K562 (cell line): ENCODE measurements at regions not wholly inside any gene's neighbourhood (a gene's known extent, or its start where the extent isn't known, plus 50 kb on each side); places are given as distances from the start of the nearest gene placed in this dataset.

Experiments used
- ATAC-seq: fragments of 200-7000 bp; cut with Tn5 transposase; 3 replicates; pipeline ENCODE4 v1.9.1; 2020; ENCODE audit warnings: moderate library complexity
- BruUV-seq: library from RNA; stranded (reverse); fragments of 400-500 nt; replicated peaks from 2 replicates; lab custom pipeline; 2021; lab: Mats Ljungman, UMichigan
- CTCF ChIA-PET: fragments of 300-600 bp; formaldehyde crosslinking; extraction: SDS; loops from one replicate; lab custom pipeline; 2021; ENCODE audit warnings: low intra/inter-chr PET ratio; lab: Yijun Ruan, JAX
- POLR2A ChIA-PET: fragments of 300-600, 350-650 bp; sonication (Branson Sonifier 250); formaldehyde crosslinking; extraction: SDS; loops from one replicate; lab custom pipeline; 2021; ENCODE audit warnings: antibody characterized with exemption, inconsistent platforms; lab: Yijun Ruan, JAX
- DNase-seq, 4 experiments: peaks; one replicate each; pipeline versions ENCODE4 v3.0.0 to v3.0.0-alpha.2; 2011 to 2018; ENCODE audit warnings: low spot score in 3 of 4, mixed read lengths in 3 of 4; ENCODE audit errors: extremely low read depth in 1 of 4
- FAIRE-seq: peaks from 2 replicates; lab custom pipeline; 2011; peaks lifted over from hg19 to GRCh38; lab: Jason Lieb, UNC
- H2AFZ ChIP-seq: 2 replicates; pipeline ENCODE4 v1.6.0; 2011; ENCODE audit warnings: low read depth, low read length, control low read depth, inconsistent platforms
- H3K27ac ChIP-seq: fragments of 200-600 bp; 3 replicates; pipeline ENCODE4 v1.8.0; 2011; ENCODE audit warnings: low read depth, mild to moderate bottlenecking, control low read depth, inconsistent platforms, low read length, moderate library complexity, mixed read lengths; ENCODE audit errors: extremely low read depth
- H3K27me3 ChIP-seq, 2 experiments: fragments of 300-600 bp in 1 of 2; 2 replicates in 1 of 2; 3 replicates in 1 of 2; pipeline versions ENCODE4 v1.6.0 to v1.8.0; 2011; ENCODE audit warnings: inconsistent platforms in 2 of 2, low read length in 2 of 2, mild to moderate bottlenecking in 1 of 2, mixed read lengths in 1 of 2, moderate library complexity in 1 of 2; ENCODE audit not compliant: control insufficient read depth in 2 of 2, insufficient read depth in 2 of 2
- H3K36me3 ChIP-seq: fragments of 300-600 bp; 3 replicates; pipeline ENCODE4 v1.8.0; 2011; ENCODE audit warnings: mild to moderate bottlenecking, low read length, inconsistent platforms; ENCODE audit not compliant: control insufficient read depth, insufficient read depth
- H3K4me1 ChIP-seq, 2 experiments: fragments of 200-600 bp in 1 of 2; replicated peaks in 1 of 2; 2 replicates in 1 of 2; 3 replicates in 1 of 2; pipeline versions ENCODE4 v1.5.1 to v1.8.0; 2011; ENCODE audit warnings: inconsistent platforms in 2 of 2, low read length in 2 of 2, mild to moderate bottlenecking in 1 of 2, mixed read lengths in 1 of 2, moderate library complexity in 1 of 2; ENCODE audit not compliant: control insufficient read depth in 2 of 2, insufficient read depth in 2 of 2
- H3K4me2 ChIP-seq: 2 replicates; pipeline ENCODE4 v1.6.1; 2011; ENCODE audit warnings: low read length, control low read depth, inconsistent platforms, mixed read lengths; ENCODE audit not compliant: insufficient read depth
- H3K4me3 ChIP-seq: fragments of 200-600 bp; sonication (generic), shearing (Covaris generic); 2 replicates; pipeline ENCODE4 v1.5.1; 2016; ENCODE audit warnings: control low read depth, inconsistent platforms
- H3K79me2 ChIP-seq: fragments of 200-600 bp; 3 replicates; pipeline ENCODE4 v1.8.0; 2011; ENCODE audit warnings: low read length, inconsistent platforms; ENCODE audit not compliant: control insufficient read depth, insufficient read depth
- H3K9ac ChIP-seq, 2 experiments: 2 replicates each; pipeline versions ENCODE4 v1.6.0 to v1.6.1; 2011; ENCODE audit warnings: low read depth in 2 of 2, low read length in 2 of 2, control low read depth in 1 of 2, inconsistent platforms in 1 of 2, mild to moderate bottlenecking in 1 of 2, mixed read lengths in 1 of 2; ENCODE audit not compliant: insufficient read depth in 1 of 2
- H3K9me1 ChIP-seq: one replicate; pipeline ENCODE4 v1.6.0; 2011; ENCODE audit warnings: inconsistent platforms, mild to moderate bottlenecking, low read length, moderate library complexity; ENCODE audit not compliant: control insufficient read depth, insufficient read depth
- H3K9me3 ChIP-seq: replicated peaks from 2 replicates; pipeline ENCODE4 v1.5.1; 2011; ENCODE audit warnings: low read depth, low read length, inconsistent platforms; ENCODE audit not compliant: control insufficient read depth, insufficient read depth
- H4K20me1 ChIP-seq: replicated peaks from 2 replicates; pipeline ENCODE4 v1.6.1; 2011; ENCODE audit warnings: low read length, inconsistent platforms, mixed read lengths; ENCODE audit not compliant: control insufficient read depth, insufficient read depth
- ARNT ChIP-seq, 2 experiments: fragments of 450-650 bp; IDR thresholded peaks; 2 replicates each; pipeline ENCODE4 v1.6.1; 2016; ENCODE audit warnings: mild to moderate bottlenecking in 1 of 2
- BDP1 ChIP-seq: IDR thresholded peaks from 3 replicates; pipeline ENCODE4 v1.6.1; 2011; ENCODE audit not compliant: insufficient read length, insufficient read depth
- CAMTA2 ChIP-seq: fragments of 250-450 bp; sonication (Bioruptor Pico); conservative IDR thresholded peaks from 2 replicates; pipeline ENCODE4 v1.5.1; 2022
- EGR1 ChIP-seq: fragments of 450-650 bp; conservative IDR thresholded peaks from 2 replicates; pipeline ENCODE4 v1.6.1; 2017; ENCODE audit warnings: mild to moderate bottlenecking
- FOXP1 ChIP-seq: sonication (generic); formaldehyde crosslinking; IDR thresholded peaks from 2 replicates; pipeline ENCODE4 v1.8.0; 2022; ENCODE audit warnings: mild to moderate bottlenecking, missing genetic modification reagents
- HDAC2 ChIP-seq: fragments of 450-650 bp; IDR thresholded peaks from 2 replicates; pipeline ENCODE4 v1.6.1; 2016; ENCODE audit warnings: mild to moderate bottlenecking
- MEF2D ChIP-seq: conservative IDR thresholded peaks from 2 replicates; pipeline ENCODE4 v1.6.1; 2016; ENCODE audit warnings: low read depth, missing genetic modification characterization, missing compliant biosample characterization
- MTF1 ChIP-seq: fragments of 250-450 bp; sonication (Bioruptor Pico); IDR thresholded peaks from 2 replicates; pipeline ENCODE4 v1.9.0; 2021; ENCODE audit warnings: moderate library complexity, mild to moderate bottlenecking, inconsistent platforms, borderline replicate concordance
- NCOA6 ChIP-seq: fragments of 450-650 bp; IDR thresholded peaks from 2 replicates; pipeline ENCODE4 v1.6.1; 2017; ENCODE audit warnings: mild to moderate bottlenecking
- NFXL1 ChIP-seq: fragments of 450-650 bp; formaldehyde crosslinking; IDR thresholded peaks from 2 replicates; pipeline ENCODE4 v1.4.0; 2021; ENCODE audit warnings: mild to moderate bottlenecking
- SETDB1 ChIP-seq: IDR thresholded peaks from one replicate; pipeline ENCODE4 v1.6.1; 2012; ENCODE audit warnings: low read length, control low read depth, inconsistent platforms
- SMAD3 ChIP-seq: fragments of 450-650 bp; formaldehyde crosslinking; conservative IDR thresholded peaks from 2 replicates; pipeline ENCODE4 v1.4.0; 2020; ENCODE audit warnings: mild to moderate bottlenecking
- STAT5A ChIP-seq: IDR thresholded peaks from 2 replicates; pipeline ENCODE4 v1.6.1; 2012; ENCODE audit warnings: low read length, inconsistent platforms, borderline replicate concordance
- ZBTB9 ChIP-seq: fragments of 450-650 bp; formaldehyde crosslinking; IDR thresholded peaks from 2 replicates; pipeline ENCODE4 v1.4.0; 2020; ENCODE audit warnings: mild to moderate bottlenecking, moderate library complexity
- ZNF217 ChIP-seq: sonication (generic); formaldehyde crosslinking; IDR thresholded peaks from 2 replicates; pipeline ENCODE4 v1.8.0; 2022; ENCODE audit warnings: mild to moderate bottlenecking, missing genetic modification reagents
- ZNF408 ChIP-seq: fragments of 250-450 bp; sonication (Bioruptor Pico); IDR thresholded peaks from 2 replicates; pipeline ENCODE4 v1.4.0; 2020; ENCODE audit warnings: low read depth, mild to moderate bottlenecking, moderate library complexity
- ZSCAN32 ChIP-seq: fragments of 450-650 bp; formaldehyde crosslinking; IDR thresholded peaks from 2 replicates; pipeline ENCODE4 v1.4.0; 2020; ENCODE audit warnings: mild to moderate bottlenecking, moderate library complexity
- WGBS: fragments of 100-300 bp; shearing (Covaris generic); methylation state at CpG from one replicate; pipeline ENCODE4 v1.1.6; 2016; ENCODE audit warnings: low coverage, mixed read lengths; ENCODE audit not compliant: insufficient coverage; ENCODE audit errors: missing lambda C conversion rate; 5-methylcytosine and 5-hydroxymethylcytosine counted together
- in situ Hi-C: fragments of 300-500 bp; cut with MboI; formaldehyde crosslinking; loops from 4 replicates; pipeline ENCODE4 v1.15.0; 2018; ENCODE audit warnings: inconsistent platforms, mixed read lengths
- intact Hi-C: fragments of 100-400 bp; cut with micrococcal nuclease; formaldehyde crosslinking; loops from 2 replicates; pipeline ENCODE4 v1.14.2; 2022
- TF ChIP-seq, protein P1 (sequence below): fragments of 450-650 bp; formaldehyde crosslinking; IDR thresholded peaks from 2 replicates; pipeline ENCODE4 v1.4.0; 2022; ENCODE audit warnings: missing genetic modification characterization
- TF ChIP-seq, protein P2 (sequence below): sonication (generic); formaldehyde crosslinking; IDR thresholded peaks from 2 replicates; pipeline ENCODE4 v1.8.1; 2022; ENCODE audit warnings: missing genetic modification reagents

DNA sequence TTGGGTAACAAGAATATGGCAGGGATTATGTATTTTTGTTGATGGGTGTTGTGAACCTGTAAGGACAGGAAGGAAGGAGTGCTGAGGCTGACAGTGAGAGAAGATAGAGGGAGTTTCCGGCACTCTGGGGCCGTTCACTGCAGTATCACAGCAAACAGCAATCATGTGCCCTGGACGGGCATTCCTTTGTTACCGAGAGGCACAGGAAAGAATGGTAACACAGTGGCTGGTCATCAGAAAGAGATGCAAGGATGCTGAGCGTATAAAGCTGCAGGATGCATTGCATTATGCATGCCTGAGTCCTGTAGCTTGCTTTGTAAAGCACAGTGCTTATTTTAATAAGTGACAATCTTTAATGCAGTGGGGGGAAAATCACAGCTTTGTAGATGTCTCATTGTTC lies 286.8 kb downstream of the RPS24 start:
- no peak for DNase-seq
- WGBS: 0% methylated on average over 5 of the region's 5 CpGs
- Histone ChIP-seq H3K27ac (no peak overlapping the region), H3K4me2 (no peak overlapping the region), H3K4me1 (no peaks in the 10 kb centered on the region), H3K36me3 (no peaks in the 10 kb centered on the region), H2AFZ (no peak overlapping the region), H3K9me1 (no peaks in the 10 kb centered on the region), H3K4me3 (no peak overlapping the region), H3K9ac (no peak overlapping the region), H3K27me3 (peaks cover 0 to 4% of the 10 kb centered on the region in 2 experiments; a peak in 1 of 5 replicates), H3K79me2 (no peaks in the 10 kb centered on the region), H3K9me3 (no peaks in the 10 kb centered on the region), H4K20me1 (no peaks in the 10 kb centered on the region)
- no peak for FAIRE-seq
- no TSS peak for BruUV-seq
- ChIA-PET CTCF (no interaction called here), POLR2A (interaction anchor here (0.7 to 1.0 kb wide), 2 partner anchors 9 kb away, joined by 3 to 4 read pairs; no protein-coding TSS in a partner anchor)
- in situ Hi-C loops (no loop called here), intact Hi-C loops (no loop called here)
- no peak for ATAC-seq
- TF ChIP-seq NFXL1 (CRISPR knock-in tag) (no peak), CAMTA2 (CRISPR knock-in tag) (no peak), STAT5A (no peak), ARNT (IDR thresholded peaks at IDR 0.05) (no peak), FOXP1 (CRISPR knock-in tag) (no peak), ZNF408 (CRISPR knock-in tag) (no peak), BDP1 (no peak), NCOA6 (no peak), HDAC2 (no peak), SMAD3 (no peak), SETDB1 (no peak), MTF1 (CRISPR knock-in tag) (no peak), MEF2D (tag) (no peak), ZNF217 (CRISPR knock-in tag) (no peak), EGR1 (no peak), ZBTB9 (CRISPR knock-in tag) (no peak), ZSCAN32 (CRISPR knock-in tag) (no peak)
- TF ChIP-seq, protein P1, sequence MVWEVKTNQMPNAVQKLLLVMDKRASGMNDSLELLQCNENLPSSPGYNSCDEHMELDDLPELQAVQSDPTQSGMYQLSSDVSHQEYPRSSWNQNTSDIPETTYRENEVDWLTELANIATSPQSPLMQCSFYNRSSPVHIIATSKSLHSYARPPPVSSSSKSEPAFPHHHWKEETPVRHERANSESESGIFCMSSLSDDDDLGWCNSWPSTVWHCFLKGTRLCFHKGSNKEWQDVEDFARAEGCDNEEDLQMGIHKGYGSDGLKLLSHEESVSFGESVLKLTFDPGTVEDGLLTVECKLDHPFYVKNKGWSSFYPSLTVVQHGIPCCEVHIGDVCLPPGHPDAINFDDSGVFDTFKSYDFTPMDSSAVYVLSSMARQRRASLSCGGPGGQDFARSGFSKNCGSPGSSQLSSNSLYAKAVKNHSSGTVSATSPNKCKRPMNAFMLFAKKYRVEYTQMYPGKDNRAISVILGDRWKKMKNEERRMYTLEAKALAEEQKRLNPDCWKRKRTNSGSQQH (CRISPR knock-in tag): no peak
- TF ChIP-seq, protein P2, sequence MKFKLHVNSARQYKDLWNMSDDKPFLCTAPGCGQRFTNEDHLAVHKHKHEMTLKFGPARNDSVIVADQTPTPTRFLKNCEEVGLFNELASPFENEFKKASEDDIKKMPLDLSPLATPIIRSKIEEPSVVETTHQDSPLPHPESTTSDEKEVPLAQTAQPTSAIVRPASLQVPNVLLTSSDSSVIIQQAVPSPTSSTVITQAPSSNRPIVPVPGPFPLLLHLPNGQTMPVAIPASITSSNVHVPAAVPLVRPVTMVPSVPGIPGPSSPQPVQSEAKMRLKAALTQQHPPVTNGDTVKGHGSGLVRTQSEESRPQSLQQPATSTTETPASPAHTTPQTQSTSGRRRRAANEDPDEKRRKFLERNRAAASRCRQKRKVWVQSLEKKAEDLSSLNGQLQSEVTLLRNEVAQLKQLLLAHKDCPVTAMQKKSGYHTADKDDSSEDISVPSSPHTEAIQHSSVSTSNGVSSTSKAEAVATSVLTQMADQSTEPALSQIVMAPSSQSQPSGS (CRISPR knock-in tag): no peak
